Panc1 (cell line): ENCODE measurements at regions not wholly inside any gene's neighbourhood (a gene's known extent, or its start where the extent isn't known, plus 50 kb on each side); places are given as distances from the start of the nearest gene placed in this dataset.

Experiments used
- POLR2AphosphoS5 ChIP-seq: IDR thresholded peaks from 2 replicates; pipeline ENCODE4 v1.6.1; 2012; ENCODE audit warnings: mild to moderate bottlenecking, low read depth, low read length, moderate library complexity
- SIN3A ChIP-seq: IDR thresholded peaks from 2 replicates; pipeline ENCODE4 v1.6.1; 2012; ENCODE audit warnings: low read depth, mild to moderate bottlenecking, low read length, moderate library complexity, borderline replicate concordance; ENCODE audit not compliant: insufficient read depth
- TCF7L2 ChIP-seq: IDR thresholded peaks from 2 replicates; pipeline ENCODE4 v1.6.1; 2011; ENCODE audit warnings: mild to moderate bottlenecking, low read depth, low read length, inconsistent platforms
- TF ChIP-seq, protein P1 (sequence below): fragments of 450-650 bp; IDR thresholded peaks from 2 replicates; pipeline ENCODE4 v1.5.1; 2017; ENCODE audit warnings: mild to moderate bottlenecking
- TF ChIP-seq, protein P2 (sequence below), 2 experiments: IDR thresholded peaks; 2 replicates each; pipeline ENCODE4 v1.6.1; 2011 to 2012; ENCODE audit warnings: low read depth in 2 of 2, control low read depth in 1 of 2, low read length in 1 of 2, mild to moderate bottlenecking in 1 of 2, moderate library complexity in 1 of 2; ENCODE audit not compliant: insufficient read depth in 1 of 2

DNA sequence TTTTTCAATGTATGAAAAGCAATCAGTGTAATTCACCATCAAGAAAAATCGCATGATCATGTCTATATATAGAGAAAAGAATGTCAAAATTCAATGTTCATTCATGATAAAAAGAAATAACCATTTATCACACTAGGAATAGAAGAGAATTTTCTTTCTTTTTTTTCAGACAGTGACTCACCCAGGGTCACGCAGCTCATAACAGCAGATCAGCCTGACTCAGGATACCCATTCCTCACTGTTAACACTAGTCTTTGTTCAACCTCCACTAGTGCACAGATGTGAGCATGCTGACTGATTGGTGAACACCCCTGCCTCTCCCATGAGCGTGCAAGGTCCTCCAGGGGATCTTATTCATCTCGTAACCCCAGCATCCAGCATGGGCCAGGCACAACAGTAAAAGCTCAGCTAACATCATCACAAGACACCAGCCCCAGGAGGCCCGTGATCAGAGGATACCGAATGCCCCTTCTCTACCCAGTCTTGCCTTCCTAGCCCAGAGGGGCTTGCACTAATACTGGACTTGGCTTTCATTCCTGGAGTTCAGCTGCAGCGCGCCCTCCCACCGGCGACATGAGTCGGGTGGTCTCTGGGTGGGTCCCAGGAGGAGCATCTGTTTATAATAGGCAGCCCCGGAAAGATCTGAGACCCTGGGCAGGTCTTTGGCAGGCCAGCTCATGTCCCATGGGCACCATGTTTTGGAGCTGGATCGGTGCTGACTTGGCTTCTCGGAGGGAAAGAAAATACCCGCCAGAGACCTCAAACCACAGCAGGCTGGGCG lies 539.5 kb upstream of the SLC10A2 start:
- TF ChIP-seq, protein P1, sequence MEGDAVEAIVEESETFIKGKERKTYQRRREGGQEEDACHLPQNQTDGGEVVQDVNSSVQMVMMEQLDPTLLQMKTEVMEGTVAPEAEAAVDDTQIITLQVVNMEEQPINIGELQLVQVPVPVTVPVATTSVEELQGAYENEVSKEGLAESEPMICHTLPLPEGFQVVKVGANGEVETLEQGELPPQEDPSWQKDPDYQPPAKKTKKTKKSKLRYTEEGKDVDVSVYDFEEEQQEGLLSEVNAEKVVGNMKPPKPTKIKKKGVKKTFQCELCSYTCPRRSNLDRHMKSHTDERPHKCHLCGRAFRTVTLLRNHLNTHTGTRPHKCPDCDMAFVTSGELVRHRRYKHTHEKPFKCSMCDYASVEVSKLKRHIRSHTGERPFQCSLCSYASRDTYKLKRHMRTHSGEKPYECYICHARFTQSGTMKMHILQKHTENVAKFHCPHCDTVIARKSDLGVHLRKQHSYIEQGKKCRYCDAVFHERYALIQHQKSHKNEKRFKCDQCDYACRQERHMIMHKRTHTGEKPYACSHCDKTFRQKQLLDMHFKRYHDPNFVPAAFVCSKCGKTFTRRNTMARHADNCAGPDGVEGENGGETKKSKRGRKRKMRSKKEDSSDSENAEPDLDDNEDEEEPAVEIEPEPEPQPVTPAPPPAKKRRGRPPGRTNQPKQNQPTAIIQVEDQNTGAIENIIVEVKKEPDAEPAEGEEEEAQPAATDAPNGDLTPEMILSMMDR, result no peak
- TF ChIP-seq POLR2AphosphoS5 (no peak), TCF7L2 (no peak), SIN3A (no peak)
- TF ChIP-seq, protein P2, sequence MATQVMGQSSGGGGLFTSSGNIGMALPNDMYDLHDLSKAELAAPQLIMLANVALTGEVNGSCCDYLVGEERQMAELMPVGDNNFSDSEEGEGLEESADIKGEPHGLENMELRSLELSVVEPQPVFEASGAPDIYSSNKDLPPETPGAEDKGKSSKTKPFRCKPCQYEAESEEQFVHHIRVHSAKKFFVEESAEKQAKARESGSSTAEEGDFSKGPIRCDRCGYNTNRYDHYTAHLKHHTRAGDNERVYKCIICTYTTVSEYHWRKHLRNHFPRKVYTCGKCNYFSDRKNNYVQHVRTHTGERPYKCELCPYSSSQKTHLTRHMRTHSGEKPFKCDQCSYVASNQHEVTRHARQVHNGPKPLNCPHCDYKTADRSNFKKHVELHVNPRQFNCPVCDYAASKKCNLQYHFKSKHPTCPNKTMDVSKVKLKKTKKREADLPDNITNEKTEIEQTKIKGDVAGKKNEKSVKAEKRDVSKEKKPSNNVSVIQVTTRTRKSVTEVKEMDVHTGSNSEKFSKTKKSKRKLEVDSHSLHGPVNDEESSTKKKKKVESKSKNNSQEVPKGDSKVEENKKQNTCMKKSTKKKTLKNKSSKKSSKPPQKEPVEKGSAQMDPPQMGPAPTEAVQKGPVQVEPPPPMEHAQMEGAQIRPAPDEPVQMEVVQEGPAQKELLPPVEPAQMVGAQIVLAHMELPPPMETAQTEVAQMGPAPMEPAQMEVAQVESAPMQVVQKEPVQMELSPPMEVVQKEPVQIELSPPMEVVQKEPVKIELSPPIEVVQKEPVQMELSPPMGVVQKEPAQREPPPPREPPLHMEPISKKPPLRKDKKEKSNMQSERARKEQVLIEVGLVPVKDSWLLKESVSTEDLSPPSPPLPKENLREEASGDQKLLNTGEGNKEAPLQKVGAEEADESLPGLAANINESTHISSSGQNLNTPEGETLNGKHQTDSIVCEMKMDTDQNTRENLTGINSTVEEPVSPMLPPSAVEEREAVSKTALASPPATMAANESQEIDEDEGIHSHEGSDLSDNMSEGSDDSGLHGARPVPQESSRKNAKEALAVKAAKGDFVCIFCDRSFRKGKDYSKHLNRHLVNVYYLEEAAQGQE (IDR thresholded peaks at IDR 0.05; ENCODE audit: insufficient read depth in 1 of 2, low read depth in 2 of 2, low read length in 1 of 2), result no peak
